ENCODE measurements at regions not wholly inside any gene's neighbourhood (a gene's known extent, or its start where the extent isn't known, plus 50 kb on each side); places are given as distances from the start of the nearest gene placed in this dataset.
"Not testable (repeated sequence)": the region's sequence is repeated elsewhere in the genome, so short reads cannot be mapped to it uniquely, and the experiment has no call there.

DNA sequence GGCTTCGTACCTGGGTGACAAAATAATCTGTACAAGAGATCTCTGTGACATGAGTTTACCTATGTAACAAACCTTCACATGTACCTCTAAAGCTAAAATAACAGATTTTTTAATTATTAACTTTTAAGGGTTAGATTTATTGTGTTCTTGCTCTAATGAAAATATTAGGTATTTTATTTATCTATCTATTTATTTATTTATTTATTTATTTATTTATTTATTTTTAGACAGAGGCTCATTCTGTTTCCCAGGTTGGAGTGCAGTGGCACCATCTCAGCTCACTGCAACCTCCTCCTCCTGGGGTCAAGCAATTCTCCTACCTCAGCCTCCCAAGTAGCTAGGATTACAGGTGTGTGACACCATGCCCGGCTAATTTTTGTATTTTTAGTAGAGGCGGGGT is 348.4 kb downstream of the TAF11L14 start:
- TF ChIP-seq, protein P1, sequence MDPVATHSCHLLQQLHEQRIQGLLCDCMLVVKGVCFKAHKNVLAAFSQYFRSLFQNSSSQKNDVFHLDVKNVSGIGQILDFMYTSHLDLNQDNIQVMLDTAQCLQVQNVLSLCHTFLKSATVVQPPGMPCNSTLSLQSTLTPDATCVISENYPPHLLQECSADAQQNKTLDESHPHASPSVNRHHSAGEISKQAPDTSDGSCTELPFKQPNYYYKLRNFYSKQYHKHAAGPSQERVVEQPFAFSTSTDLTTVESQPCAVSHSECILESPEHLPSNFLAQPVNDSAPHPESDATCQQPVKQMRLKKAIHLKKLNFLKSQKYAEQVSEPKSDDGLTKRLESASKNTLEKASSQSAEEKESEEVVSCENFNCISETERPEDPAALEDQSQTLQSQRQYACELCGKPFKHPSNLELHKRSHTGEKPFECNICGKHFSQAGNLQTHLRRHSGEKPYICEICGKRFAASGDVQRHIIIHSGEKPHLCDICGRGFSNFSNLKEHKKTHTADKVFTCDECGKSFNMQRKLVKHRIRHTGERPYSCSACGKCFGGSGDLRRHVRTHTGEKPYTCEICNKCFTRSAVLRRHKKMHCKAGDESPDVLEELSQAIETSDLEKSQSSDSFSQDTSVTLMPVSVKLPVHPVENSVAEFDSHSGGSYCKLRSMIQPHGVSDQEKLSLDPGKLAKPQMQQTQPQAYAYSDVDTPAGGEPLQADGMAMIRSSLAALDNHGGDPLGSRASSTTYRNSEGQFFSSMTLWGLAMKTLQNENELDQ (tag by site-specific recombination; IDR thresholded peaks at IDR 0.05; ENCODE audit: low read depth): not testable (repeated sequence)
- TF ChIP-seq, protein P2, sequence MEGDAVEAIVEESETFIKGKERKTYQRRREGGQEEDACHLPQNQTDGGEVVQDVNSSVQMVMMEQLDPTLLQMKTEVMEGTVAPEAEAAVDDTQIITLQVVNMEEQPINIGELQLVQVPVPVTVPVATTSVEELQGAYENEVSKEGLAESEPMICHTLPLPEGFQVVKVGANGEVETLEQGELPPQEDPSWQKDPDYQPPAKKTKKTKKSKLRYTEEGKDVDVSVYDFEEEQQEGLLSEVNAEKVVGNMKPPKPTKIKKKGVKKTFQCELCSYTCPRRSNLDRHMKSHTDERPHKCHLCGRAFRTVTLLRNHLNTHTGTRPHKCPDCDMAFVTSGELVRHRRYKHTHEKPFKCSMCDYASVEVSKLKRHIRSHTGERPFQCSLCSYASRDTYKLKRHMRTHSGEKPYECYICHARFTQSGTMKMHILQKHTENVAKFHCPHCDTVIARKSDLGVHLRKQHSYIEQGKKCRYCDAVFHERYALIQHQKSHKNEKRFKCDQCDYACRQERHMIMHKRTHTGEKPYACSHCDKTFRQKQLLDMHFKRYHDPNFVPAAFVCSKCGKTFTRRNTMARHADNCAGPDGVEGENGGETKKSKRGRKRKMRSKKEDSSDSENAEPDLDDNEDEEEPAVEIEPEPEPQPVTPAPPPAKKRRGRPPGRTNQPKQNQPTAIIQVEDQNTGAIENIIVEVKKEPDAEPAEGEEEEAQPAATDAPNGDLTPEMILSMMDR (tag by site-specific recombination; IDR thresholded peaks at IDR 0.05): not testable (repeated sequence)
- TF ChIP-seq YY1 (tag by site-specific recombination; IDR thresholded peaks at IDR 0.05); ZNF76 (tag by site-specific recombination; IDR thresholded peaks at IDR 0.05; ENCODE audit: borderline replicate concordance, low read depth); ZNF175 (tag by site-specific recombination; IDR thresholded peaks at IDR 0.05); KLF1 (tag by site-specific recombination; IDR thresholded peaks at IDR 0.05); SP7 (tag by site-specific recombination; IDR thresholded peaks at IDR 0.05); ZNF473 (tag by site-specific recombination; IDR thresholded peaks at IDR 0.05): not testable (repeated sequence)
- TF ChIP-seq, protein P3, sequence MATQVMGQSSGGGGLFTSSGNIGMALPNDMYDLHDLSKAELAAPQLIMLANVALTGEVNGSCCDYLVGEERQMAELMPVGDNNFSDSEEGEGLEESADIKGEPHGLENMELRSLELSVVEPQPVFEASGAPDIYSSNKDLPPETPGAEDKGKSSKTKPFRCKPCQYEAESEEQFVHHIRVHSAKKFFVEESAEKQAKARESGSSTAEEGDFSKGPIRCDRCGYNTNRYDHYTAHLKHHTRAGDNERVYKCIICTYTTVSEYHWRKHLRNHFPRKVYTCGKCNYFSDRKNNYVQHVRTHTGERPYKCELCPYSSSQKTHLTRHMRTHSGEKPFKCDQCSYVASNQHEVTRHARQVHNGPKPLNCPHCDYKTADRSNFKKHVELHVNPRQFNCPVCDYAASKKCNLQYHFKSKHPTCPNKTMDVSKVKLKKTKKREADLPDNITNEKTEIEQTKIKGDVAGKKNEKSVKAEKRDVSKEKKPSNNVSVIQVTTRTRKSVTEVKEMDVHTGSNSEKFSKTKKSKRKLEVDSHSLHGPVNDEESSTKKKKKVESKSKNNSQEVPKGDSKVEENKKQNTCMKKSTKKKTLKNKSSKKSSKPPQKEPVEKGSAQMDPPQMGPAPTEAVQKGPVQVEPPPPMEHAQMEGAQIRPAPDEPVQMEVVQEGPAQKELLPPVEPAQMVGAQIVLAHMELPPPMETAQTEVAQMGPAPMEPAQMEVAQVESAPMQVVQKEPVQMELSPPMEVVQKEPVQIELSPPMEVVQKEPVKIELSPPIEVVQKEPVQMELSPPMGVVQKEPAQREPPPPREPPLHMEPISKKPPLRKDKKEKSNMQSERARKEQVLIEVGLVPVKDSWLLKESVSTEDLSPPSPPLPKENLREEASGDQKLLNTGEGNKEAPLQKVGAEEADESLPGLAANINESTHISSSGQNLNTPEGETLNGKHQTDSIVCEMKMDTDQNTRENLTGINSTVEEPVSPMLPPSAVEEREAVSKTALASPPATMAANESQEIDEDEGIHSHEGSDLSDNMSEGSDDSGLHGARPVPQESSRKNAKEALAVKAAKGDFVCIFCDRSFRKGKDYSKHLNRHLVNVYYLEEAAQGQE (tag by site-specific recombination; IDR thresholded peaks at IDR 0.05): peak; percentile 55; the same call in 1 of the 2 replicates
- TF ChIP-seq, protein P4, sequence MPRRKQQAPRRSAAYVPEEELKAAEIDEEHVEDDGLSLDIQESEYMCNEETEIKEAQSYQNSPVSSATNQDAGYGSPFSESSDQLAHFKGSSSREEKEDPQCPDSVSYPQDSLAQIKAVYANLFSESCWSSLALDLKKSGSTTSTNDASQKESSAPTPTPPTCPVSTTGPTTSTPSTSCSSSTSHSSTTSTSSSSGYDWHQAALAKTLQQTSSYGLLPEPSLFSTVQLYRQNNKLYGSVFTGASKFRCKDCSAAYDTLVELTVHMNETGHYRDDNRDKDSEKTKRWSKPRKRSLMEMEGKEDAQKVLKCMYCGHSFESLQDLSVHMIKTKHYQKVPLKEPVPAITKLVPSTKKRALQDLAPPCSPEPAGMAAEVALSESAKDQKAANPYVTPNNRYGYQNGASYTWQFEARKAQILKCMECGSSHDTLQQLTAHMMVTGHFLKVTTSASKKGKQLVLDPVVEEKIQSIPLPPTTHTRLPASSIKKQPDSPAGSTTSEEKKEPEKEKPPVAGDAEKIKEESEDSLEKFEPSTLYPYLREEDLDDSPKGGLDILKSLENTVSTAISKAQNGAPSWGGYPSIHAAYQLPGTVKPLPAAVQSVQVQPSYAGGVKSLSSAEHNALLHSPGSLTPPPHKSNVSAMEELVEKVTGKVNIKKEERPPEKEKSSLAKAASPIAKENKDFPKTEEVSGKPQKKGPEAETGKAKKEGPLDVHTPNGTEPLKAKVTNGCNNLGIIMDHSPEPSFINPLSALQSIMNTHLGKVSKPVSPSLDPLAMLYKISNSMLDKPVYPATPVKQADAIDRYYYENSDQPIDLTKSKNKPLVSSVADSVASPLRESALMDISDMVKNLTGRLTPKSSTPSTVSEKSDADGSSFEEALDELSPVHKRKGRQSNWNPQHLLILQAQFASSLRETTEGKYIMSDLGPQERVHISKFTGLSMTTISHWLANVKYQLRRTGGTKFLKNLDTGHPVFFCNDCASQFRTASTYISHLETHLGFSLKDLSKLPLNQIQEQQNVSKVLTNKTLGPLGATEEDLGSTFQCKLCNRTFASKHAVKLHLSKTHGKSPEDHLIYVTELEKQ (tag by site-specific recombination; IDR thresholded peaks at IDR 0.05; ENCODE audit: borderline replicate concordance): not testable (repeated sequence)
- TF ChIP-seq ZNF426 (tag by site-specific recombination; IDR thresholded peaks at IDR 0.05) (peak; percentile 81), ZNF138 (tag by site-specific recombination; IDR thresholded peaks at IDR 0.05; ENCODE audit: borderline replicate concordance) (0 out of 2 replicates have a peak, but pooled peaks have one; percentile 45), ZNF664 (tag by site-specific recombination; IDR thresholded peaks at IDR 0.05) (peak; percentile 38; the same call in 1 of the 2 replicates)
- TF ChIP-seq, protein P5, sequence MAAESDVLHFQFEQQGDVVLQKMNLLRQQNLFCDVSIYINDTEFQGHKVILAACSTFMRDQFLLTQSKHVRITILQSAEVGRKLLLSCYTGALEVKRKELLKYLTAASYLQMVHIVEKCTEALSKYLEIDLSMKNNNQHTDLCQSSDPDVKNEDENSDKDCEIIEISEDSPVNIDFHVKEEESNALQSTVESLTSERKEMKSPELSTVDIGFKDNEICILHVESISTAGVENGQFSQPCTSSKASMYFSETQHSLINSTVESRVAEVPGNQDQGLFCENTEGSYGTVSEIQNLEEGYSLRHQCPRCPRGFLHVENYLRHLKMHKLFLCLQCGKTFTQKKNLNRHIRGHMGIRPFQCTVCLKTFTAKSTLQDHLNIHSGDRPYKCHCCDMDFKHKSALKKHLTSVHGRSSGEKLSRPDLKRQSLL (tag by site-specific recombination; IDR thresholded peaks at IDR 0.05): not testable (repeated sequence)

Data from HEK293 (cell line).